Fibroblast of skin of abdomen (primary cell): ENCODE measurements at regions not wholly inside any gene's neighbourhood (a gene's known extent, or its start where the extent isn't known, plus 50 kb on each side); places are given as distances from the start of the nearest gene placed in this dataset.

Source experiments
- DNase-seq: peaks from one replicate; pipeline ENCODE4 v3.0.0-alpha.2; 2013

- no peak for DNase-seq
These were observed 153.9 kb downstream of the KIF26A start for GRCh38 chr14:104292084-104292970.

- no peak for DNase-seq
These were observed 154.9 kb downstream of the KIF26A start for GRCh38 chr14:104293231-104293841.

GRCh38 chr14:104293851-104294627 is 155.7 kb downstream of the KIF26A start:
- DNase-seq = no peak

- DNase-seq = no peak
These were observed 156.2 kb downstream of the KIF26A start for GRCh38 chr14:104294628-104294982.

GRCh38 chr14:104294983-104295680 is 156.7 kb downstream of the KIF26A start:
- DNase-seq = no peak

- no peak for DNase-seq
These were observed 157.4 kb downstream of the KIF26A start for GRCh38 chr14:104295681-104296387.

- peak; percentile 13 for DNase-seq
These were observed 158.3 kb downstream of the KIF26A start for GRCh38 chr14:104296388-104297312.

- no peak for DNase-seq
These were observed 158.9 kb downstream of the KIF26A start for GRCh38 chr14:104297313-104297704.

- DNase-seq = no peak
These were observed 159.5 kb downstream of the KIF26A start for GRCh38 chr14:104297721-104298401.

GRCh38 chr14:104298458-104298857 is 160.1 kb downstream of the KIF26A start:
- DNase-seq = no peak

GRCh38 chr14:104299993-104300761 is 161.8 kb downstream of the KIF26A start:
- no peak for DNase-seq

GRCh38 chr14:104301731-104302460 is 163.5 kb downstream of the KIF26A start:
- no peak for DNase-seq

- DNase-seq = no peak
These were observed 164.5 kb downstream of the KIF26A start for GRCh38 chr14:104302794-104303405.

- no peak for DNase-seq
These were observed 165.5 kb downstream of the KIF26A start for GRCh38 chr14:104303705-104304425.

GRCh38 chr14:104304451-104305351 is 166.3 kb downstream of the KIF26A start:
- no peak for DNase-seq
